Kidney (tissue), 13 donors: ENCODE measurements at regions not wholly inside any gene's neighbourhood (a gene's known extent, or its start where the extent isn't known, plus 50 kb on each side); places are given as distances from the start of the nearest gene placed in this dataset.
A peak's percentile ranks its signal among the peaks of the same experiment; 100 is the strongest.

Experiments used
- DNase-seq, 5 donors: peaks; one replicate each; pipeline ENCODE4 v3.0.0-alpha.2; 2013 to 2020
- FAIRE-seq: peaks from 2 replicates; lab custom pipeline; 2012; peaks lifted over from hg19 to GRCh38; lab: Jason Lieb, UNC
- H3K27ac ChIP-seq, 2 donors: one replicate each; pipeline ENCODE4 v1.7.0; 2013; ENCODE audit warnings: low read depth in 2 of 2, low read length in 2 of 2, inconsistent platforms in 1 of 2
- H3K27me3 ChIP-seq: one replicate; pipeline ENCODE4 v1.7.1; 2013; ENCODE audit warnings: low read length, inconsistent platforms; ENCODE audit not compliant: control insufficient read depth, insufficient read depth
- H3K36me3 ChIP-seq, 3 donors: one replicate each; pipeline versions ENCODE4 v1.7.0 to v1.7.1; 2013; ENCODE audit warnings: low read length in 3 of 3, control low read depth in 1 of 3, inconsistent platforms in 1 of 3; ENCODE audit not compliant: insufficient read depth in 3 of 3, control insufficient read depth in 2 of 3
- H3K4me1 ChIP-seq, 3 donors: one replicate each; pipeline versions ENCODE4 v1.7.0 to v1.7.1; 2013; ENCODE audit warnings: low read length in 3 of 3, inconsistent platforms in 1 of 3, low read depth in 1 of 3; ENCODE audit not compliant: control insufficient read depth in 2 of 3, insufficient read depth in 2 of 3
- H3K4me3 ChIP-seq, 3 donors: one replicate each; pipeline versions ENCODE4 v1.7.0 to v1.8.1; 2013; ENCODE audit warnings: low read length in 3 of 3, control low read depth in 1 of 3, inconsistent platforms in 1 of 3
- H3K9ac ChIP-seq, 3 donors: one replicate each; pipeline versions ENCODE4 v1.7.0 to v1.7.1; 2013; ENCODE audit warnings: low read length in 3 of 3, control low read depth in 1 of 3, inconsistent platforms in 1 of 3
- H3K9me3 ChIP-seq, 3 donors: one replicate each; pipeline versions ENCODE4 v1.7.0 to v1.7.1; 2013; ENCODE audit warnings: low read length in 3 of 3, control low read depth in 1 of 3, inconsistent platforms in 1 of 3; ENCODE audit not compliant: control insufficient read depth in 2 of 3, insufficient read depth in 1 of 3
- intact Hi-C: fragments of 100-400 bp; cut with DNase I; formaldehyde crosslinking; loops from one replicate; pipeline ENCODE4 v1.11.1; 2022
- TF ChIP-seq, protein P1 (sequence below): IDR thresholded peaks from 3 replicates; pipeline ENCODE4 v1.5.1; 2012; ENCODE audit warnings: mild to moderate bottlenecking, moderate library complexity, borderline replicate concordance; ENCODE audit not compliant: insufficient read depth; ENCODE audit errors: extremely low read depth
- donor health status: control.
- donor health status: control.
- donor health status: control.
- donor health status: control.
- donor health status: control.
- donor health status: DM: yes; HTN: yes; CAD: no.
- donor health status: Normal renal cell carcinoma (clear cell type).

DNA sequence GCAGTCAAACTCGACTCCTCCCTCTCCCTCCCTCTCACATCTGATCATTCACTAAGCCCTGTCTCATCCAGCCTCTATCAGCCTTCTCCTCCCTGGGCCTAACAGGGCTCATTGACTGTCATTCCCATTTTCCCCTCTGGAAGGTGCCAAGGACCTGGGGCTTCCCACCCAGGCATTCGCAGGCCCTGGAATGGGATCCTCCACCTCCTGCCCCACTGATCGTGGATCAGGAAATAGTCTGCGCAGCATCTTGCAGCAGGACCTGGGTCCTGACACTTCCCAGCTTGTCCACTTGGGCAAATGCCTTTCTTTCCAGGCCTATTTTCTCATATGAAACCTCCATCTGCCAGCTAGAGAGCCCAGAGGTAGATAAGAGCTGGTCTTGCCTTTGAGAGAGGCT, 71.2 kb upstream of the ZC3H12A start:
- DNase-seq = no peak
- intact Hi-C loops = no loop called here
- no peaks in the 10 kb centered on the region for H3K4me1 ChIP-seq
- H3K27ac ChIP-seq = no peak overlapping the region
- H3K9me3 ChIP-seq = no peaks in the 10 kb centered on the region
- H3K4me3 ChIP-seq = no peak overlapping the region
- no peak overlapping the region for H3K9ac ChIP-seq
- FAIRE-seq = no peak
- no peaks in the 10 kb centered on the region for H3K27me3 ChIP-seq
- TF ChIP-seq, protein P1, sequence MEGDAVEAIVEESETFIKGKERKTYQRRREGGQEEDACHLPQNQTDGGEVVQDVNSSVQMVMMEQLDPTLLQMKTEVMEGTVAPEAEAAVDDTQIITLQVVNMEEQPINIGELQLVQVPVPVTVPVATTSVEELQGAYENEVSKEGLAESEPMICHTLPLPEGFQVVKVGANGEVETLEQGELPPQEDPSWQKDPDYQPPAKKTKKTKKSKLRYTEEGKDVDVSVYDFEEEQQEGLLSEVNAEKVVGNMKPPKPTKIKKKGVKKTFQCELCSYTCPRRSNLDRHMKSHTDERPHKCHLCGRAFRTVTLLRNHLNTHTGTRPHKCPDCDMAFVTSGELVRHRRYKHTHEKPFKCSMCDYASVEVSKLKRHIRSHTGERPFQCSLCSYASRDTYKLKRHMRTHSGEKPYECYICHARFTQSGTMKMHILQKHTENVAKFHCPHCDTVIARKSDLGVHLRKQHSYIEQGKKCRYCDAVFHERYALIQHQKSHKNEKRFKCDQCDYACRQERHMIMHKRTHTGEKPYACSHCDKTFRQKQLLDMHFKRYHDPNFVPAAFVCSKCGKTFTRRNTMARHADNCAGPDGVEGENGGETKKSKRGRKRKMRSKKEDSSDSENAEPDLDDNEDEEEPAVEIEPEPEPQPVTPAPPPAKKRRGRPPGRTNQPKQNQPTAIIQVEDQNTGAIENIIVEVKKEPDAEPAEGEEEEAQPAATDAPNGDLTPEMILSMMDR = no peak
- H3K36me3 ChIP-seq = no peaks in the 10 kb centered on the region

DNA sequence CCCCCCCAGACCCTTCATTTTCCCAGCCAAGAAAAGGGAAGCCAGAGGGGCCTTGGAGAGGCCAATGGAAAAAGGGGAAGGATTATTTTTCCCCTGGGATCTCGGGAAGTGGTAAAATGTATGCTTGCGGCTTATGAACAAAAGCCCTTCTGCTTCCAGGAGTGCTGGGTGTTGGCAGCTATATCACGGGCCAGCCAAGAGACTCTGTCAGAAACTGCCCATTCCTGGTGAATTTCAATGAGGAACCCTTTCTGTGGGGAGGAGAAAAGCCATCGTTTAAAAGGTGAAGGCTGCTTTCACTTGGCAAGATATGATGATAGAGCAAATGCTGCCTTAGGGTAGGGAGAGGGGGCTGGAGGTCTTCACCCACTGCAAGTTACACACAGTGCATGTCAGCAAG, 69.7 kb upstream of the ZC3H12A start:
- H3K4me3 ChIP-seq = no peak overlapping the region
- TF ChIP-seq, protein P1 = no peak
- H3K9me3 ChIP-seq = no peaks in the 10 kb centered on the region
- DNase-seq (no peak), FAIRE-seq (no peak)
- no peaks in the 10 kb centered on the region for H3K4me1 ChIP-seq
- H3K9ac ChIP-seq = no peak overlapping the region
- H3K27ac ChIP-seq = no peak overlapping the region
- intact Hi-C loops = no loop called here
- H3K36me3 ChIP-seq = no peaks in the 10 kb centered on the region
- no peaks in the 10 kb centered on the region for H3K27me3 ChIP-seq

DNA sequence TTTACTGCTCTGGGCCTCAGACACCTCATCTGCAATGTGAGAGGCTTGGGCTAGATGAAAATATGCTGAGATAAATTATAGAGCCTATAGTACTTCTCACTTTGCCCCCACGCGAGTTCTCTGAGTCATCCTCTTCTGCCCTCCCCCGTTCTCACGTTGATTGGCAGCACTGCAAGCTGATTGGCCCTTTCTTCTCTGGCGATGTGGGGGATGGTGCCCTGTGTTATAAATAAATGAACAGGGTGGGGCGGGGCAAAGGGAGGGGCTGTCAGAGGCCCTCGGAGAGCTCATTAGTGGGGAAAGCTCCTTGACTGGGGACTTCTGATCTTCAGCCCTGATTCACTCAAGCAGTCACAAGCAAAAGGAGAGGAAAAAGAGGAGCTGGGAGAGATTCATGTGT, 64.3 kb upstream of the ZC3H12A start:
- TF ChIP-seq, protein P1 = no peak
- no peak overlapping the region for H3K27ac ChIP-seq
- no peak overlapping the region for H3K9ac ChIP-seq
- H3K27me3 ChIP-seq = no peaks in the 10 kb centered on the region
- no peak overlapping the region for H3K4me3 ChIP-seq
- no peaks in the 10 kb centered on the region for H3K4me1 ChIP-seq
- H3K36me3 ChIP-seq = no peaks in the 10 kb centered on the region
- intact Hi-C loops = no loop called here
- FAIRE-seq = no peak
- DNase-seq = no peak
- H3K9me3 ChIP-seq = no peaks in the 10 kb centered on the region

DNA sequence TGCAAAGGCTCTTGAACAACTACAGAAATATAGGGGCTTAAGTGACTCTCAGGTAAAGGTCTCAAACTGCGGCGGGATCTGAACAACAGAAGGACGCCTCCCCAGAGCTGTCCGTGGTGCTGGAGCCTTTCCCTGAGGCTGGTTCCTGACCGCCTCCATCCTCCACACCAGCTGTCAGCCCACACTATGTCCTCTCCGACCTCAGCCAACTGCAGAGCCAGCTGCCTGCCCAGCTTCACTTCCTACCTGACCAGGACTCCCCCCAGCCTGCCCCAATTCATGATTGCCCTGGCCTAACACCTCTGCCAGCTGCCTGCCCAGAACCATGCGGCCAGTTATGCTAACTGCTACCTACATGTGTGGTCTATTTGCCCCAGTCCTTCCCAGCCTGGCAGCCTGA, 63.6 kb upstream of the ZC3H12A start:
- TF ChIP-seq, protein P1 = no peak
- FAIRE-seq (no peak), DNase-seq (peak in 4 of 5 donors; percentile 64 to 76 (median 71))
- H3K27ac ChIP-seq = no peak overlapping the region
- H3K36me3 ChIP-seq = no peaks in the 10 kb centered on the region
- peaks cover 0 to 4% (median 0%) of the 10 kb centered on the region in 3 donors for H3K9me3 ChIP-seq
- no peak overlapping the region for H3K4me3 ChIP-seq
- H3K27me3 ChIP-seq = no peaks in the 10 kb centered on the region
- H3K9ac ChIP-seq = no peak overlapping the region
- intact Hi-C loops = no loop called here
- no peaks in the 10 kb centered on the region for H3K4me1 ChIP-seq
